ENCODE measurements at regions not wholly inside any gene's neighbourhood (a gene's known extent, or its start where the extent isn't known, plus 50 kb on each side); places are given as distances from the start of the nearest gene placed in this dataset.

DNA sequence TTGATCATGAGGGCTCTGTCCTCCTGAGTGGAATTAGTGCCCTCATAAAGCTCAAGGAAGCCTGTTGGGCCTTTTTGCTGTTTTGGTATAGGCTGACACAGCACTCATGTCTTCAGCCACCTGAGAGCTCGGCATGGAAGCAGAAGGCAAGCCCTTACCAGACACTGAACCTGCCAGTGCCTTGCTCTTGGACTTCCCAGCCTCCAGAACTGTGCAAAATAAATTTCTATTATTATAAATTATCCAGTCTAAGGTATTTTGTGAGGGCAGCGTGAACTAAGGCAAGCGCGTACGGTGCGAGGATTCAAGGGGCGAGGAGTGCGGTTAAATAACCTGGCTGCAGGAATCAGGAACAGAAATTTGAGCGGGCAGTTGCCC is 281.5 kb upstream of the LYZL1 start:
- H3K79me2 ChIP-seq (ENCODE audit: control insufficient read depth, insufficient read depth, low read length) = no peaks in the 10 kb centered on the region
- no peaks in the 10 kb centered on the region for H3K9me1 ChIP-seq (ENCODE audit: control insufficient read depth, insufficient read depth, low read length)
- no peak overlapping the region for H3K4me2 ChIP-seq (ENCODE audit: insufficient read depth, low read length)
- FAIRE-seq (no peak), ATAC-seq (no peak), DNase-seq (ENCODE audit: extremely low read depth in 1 of 4, low spot score in 3 of 4) (no peak)
- no peaks in the 10 kb centered on the region for H4K20me1 ChIP-seq (replicated peaks; ENCODE audit: control insufficient read depth, insufficient read depth, low read length)
- no peaks in the 10 kb centered on the region for H3K9me3 ChIP-seq (replicated peaks; ENCODE audit: control insufficient read depth, insufficient read depth, low read depth, low read length)
- H3K4me1 ChIP-seq (replicated peaks in 1 of 2; ENCODE audit: control insufficient read depth in 2 of 2, insufficient read depth in 2 of 2, low read length in 2 of 2) = peaks cover 13 to 23% of the 10 kb centered on the region in 2 experiments; a peak in 4 of 5 replicates
- ChIA-PET POLR2A (no interaction called here), CTCF (ENCODE audit: low intra/inter-chr PET ratio) (no interaction called here)
- no peak overlapping the region for H3K4me3 ChIP-seq
- TF ChIP-seq MCM3 (IDR thresholded peaks at IDR 0.05) (no peak), KDM1A (IDR thresholded peaks at IDR 0.05) (no peak), NR2C2 (CRISPR knock-in tag; IDR thresholded peaks at IDR 0.05) (no peak), NR2C2 (tag; IDR thresholded peaks at IDR 0.05) (no peak), ELK1 (CRISPR knock-in tag; IDR thresholded peaks at IDR 0.05) (no peak), TCF15 (CRISPR knock-in tag; IDR thresholded peaks at IDR 0.05) (no peak), POU5F1 (IDR thresholded peaks at IDR 0.05; ENCODE audit: borderline replicate concordance, low read depth, low read length, partially characterized antibody) (no peak), HNRNPK (IDR thresholded peaks at IDR 0.05; ENCODE audit: low read depth, low read length, poor library complexity, severe bottlenecking) (no peak), STAT5A (IDR thresholded peaks at IDR 0.05; ENCODE audit: borderline replicate concordance, low read length) (no peak), SNIP1 (IDR thresholded peaks at IDR 0.05; ENCODE audit: low read depth) (no peak), ZNF41 (CRISPR knock-in tag; conservative IDR thresholded peaks at IDR 0.05) (no peak), MTA1 (IDR thresholded peaks at IDR 0.05; ENCODE audit: borderline replicate concordance) (no peak), TFE3 (CRISPR knock-in tag; IDR thresholded peaks at IDR 0.05) (no peak), HMGXB4 (CRISPR knock-in tag; IDR thresholded peaks at IDR 0.05) (no peak), WHSC1 (IDR thresholded peaks at IDR 0.05; ENCODE audit: low read length) (no peak), SIN3B (IDR thresholded peaks at IDR 0.05; ENCODE audit: low read depth) (no peak), FUS (optimal IDR thresholded peaks at IDR 0.05; ENCODE audit: low read depth, low read length) (no peak)
- no peaks in the 10 kb centered on the region for H3K36me3 ChIP-seq (ENCODE audit: control insufficient read depth, insufficient read depth, low read length)
- in situ Hi-C loops (cut with MboI) = no loop called here
- no TSS peak for BruUV-seq (replicated peaks)
- no peak overlapping the region for H2AFZ ChIP-seq (ENCODE audit: low read depth, low read length)
- intact Hi-C loops (cut with micrococcal nuclease) = loop anchor here (5.0 kb wide), 1 partner anchor 125 kb away; no protein-coding TSS in a partner anchor
- H3K27me3 ChIP-seq (ENCODE audit: control insufficient read depth in 2 of 2, insufficient read depth in 2 of 2, low read length in 2 of 2) = peaks cover 3% of the 10 kb centered on the region in 2 experiments
- H3K27ac ChIP-seq (ENCODE audit: extremely low read depth, low read depth, low read length) = no peak overlapping the region
- no peak overlapping the region for H3K9ac ChIP-seq (ENCODE audit: insufficient read depth in 1 of 2, low read depth in 2 of 2, low read length in 2 of 2)
- 76% methylated on average over 7 of the region's 9 CpGs for WGBS (ENCODE audit: insufficient coverage, low coverage, missing lambda C conversion rate)
